GM10248 (cell line): ENCODE measurements at regions not wholly inside any gene's neighbourhood (a gene's known extent, or its start where the extent isn't known, plus 50 kb on each side); places are given as distances from the start of the nearest gene placed in this dataset.

Experiments used
- CTCF ChIA-PET: fragments of 300-600 bp; sonication (Branson Sonifier 250); formaldehyde crosslinking; extraction: SDS; loops from one replicate; lab custom pipeline; 2021; ENCODE audit warnings: antibody characterized with exemption; lab: Yijun Ruan, JAX
- POLR2A ChIA-PET: fragments of 350-650 bp; sonication (Branson Sonifier 250); formaldehyde crosslinking; extraction: SDS; loops from one replicate; lab custom pipeline; 2020; ENCODE audit warnings: antibody characterized with exemption; lab: Yijun Ruan, JAX
- DNase-seq: peaks from one replicate; pipeline ENCODE4 v3.0.0; 2012; ENCODE audit errors: extremely low spot score
- TF ChIP-seq, protein P1 (sequence below): IDR thresholded peaks from 2 replicates; pipeline ENCODE4 v1.5.1; 2012; ENCODE audit warnings: mild to moderate bottlenecking, low read depth; ENCODE audit errors: extremely low read depth, missing control alignments, control extremely low read depth

DNA sequence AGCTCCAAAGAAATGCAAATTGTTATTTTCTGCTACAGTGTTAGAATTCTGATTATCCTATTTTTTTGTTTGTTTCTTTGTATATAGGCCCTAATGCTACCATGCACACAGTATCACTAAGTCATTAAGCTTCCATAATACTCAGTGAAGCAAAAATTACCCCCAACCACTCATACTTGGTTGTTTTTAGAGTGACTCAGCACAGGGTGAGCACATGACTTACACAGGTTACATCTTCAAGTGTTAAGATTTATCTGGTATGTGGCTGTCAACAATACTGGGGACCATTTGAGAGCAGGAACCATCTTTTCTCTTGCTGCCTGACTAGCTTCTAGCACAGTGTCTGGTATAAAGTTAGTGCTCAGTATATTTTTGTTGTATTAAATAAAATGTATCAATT, 255.8 kb upstream of the SLC24A2 start:
- CTCF ChIA-PET: interaction anchor here (1.1 kb wide), 1 partner anchor 10 kb away, joined by 3 read pairs; no protein-coding TSS in a partner anchor
- TF ChIP-seq, protein P1, sequence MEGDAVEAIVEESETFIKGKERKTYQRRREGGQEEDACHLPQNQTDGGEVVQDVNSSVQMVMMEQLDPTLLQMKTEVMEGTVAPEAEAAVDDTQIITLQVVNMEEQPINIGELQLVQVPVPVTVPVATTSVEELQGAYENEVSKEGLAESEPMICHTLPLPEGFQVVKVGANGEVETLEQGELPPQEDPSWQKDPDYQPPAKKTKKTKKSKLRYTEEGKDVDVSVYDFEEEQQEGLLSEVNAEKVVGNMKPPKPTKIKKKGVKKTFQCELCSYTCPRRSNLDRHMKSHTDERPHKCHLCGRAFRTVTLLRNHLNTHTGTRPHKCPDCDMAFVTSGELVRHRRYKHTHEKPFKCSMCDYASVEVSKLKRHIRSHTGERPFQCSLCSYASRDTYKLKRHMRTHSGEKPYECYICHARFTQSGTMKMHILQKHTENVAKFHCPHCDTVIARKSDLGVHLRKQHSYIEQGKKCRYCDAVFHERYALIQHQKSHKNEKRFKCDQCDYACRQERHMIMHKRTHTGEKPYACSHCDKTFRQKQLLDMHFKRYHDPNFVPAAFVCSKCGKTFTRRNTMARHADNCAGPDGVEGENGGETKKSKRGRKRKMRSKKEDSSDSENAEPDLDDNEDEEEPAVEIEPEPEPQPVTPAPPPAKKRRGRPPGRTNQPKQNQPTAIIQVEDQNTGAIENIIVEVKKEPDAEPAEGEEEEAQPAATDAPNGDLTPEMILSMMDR: no peak
- POLR2A ChIA-PET: no interaction called here
- no peak for DNase-seq

DNA sequence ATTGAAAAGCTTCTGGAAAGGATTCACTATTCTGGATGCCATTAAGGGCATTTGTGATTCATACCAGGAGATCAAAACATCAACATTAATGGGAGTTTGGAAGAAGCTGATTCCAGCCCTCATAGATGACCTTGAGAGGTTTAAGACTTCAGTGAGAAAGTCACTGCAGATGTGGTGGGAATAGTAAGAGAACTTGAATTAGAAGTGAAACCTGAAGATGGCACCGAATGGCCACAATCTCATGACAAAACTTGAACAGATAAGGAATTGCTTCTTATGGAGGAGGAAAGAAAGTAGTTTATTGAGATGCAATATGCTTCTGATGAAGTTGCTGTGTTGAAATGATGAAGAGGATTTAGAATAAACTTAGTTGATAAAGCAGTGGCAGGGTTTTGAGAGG, 254.6 kb upstream of the SLC24A2 start:
- CTCF ChIA-PET: interaction anchor here (1.0 to 1.3 kb wide), 2 partner anchors 12 to 43 kb away, joined by 3 read pairs; no protein-coding TSS in a partner anchor
- POLR2A ChIA-PET: no interaction called here
- TF ChIP-seq, protein P1: no peak
- DNase-seq: no peak

DNA sequence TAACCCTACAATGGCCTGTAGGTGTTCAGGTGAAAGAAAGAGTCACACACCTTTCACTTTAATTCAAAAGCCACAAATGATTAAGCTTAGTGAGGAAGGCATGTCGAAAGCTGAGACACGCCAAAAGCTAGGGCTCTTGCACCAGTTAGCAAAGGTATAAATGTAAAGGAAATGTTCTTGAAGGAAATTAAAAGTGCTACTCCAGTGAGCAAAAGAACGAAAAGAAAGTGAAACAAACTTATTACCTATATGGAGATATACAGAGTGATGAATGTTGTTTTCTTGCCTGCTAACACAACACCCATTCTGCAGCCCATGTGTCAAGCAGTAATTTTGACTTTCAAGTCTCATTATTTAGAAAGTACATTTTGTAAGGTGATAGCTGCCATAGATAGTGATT, 254.2 kb upstream of the SLC24A2 start:
- CTCF ChIA-PET: interaction anchor here (1.0 to 1.3 kb wide), 2 partner anchors 13 to 43 kb away, joined by 3 read pairs; no protein-coding TSS in a partner anchor
- TF ChIP-seq, protein P1: no peak
- DNase-seq: no peak
- POLR2A ChIA-PET: no interaction called here

DNA sequence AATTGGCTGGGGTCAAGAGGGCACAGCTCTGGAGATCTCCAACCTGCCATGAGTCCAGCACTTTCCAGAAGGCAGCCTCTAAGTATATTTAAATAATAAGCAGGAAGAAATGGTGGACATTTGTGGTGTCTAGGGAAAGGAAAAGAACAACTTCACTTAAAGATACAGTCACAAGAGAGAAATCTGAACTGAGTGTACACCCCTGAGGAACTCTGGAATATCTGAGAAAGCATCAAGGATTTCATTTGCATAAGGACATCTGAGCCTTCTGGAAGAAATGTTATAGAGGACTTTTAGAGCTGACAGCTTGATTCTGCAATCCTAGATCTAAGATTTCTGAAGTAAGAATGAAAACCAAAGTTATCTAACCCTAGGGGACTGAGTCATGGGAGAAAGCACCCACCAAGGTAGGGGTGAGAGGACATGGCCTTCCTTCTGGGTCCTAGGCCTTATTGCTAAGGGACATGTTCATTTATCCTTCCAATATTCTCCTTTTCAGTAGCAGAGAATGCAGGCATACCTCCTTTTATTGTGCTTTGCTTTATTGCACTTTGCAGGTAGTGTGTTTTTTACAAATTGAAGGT, 253.4 kb upstream of the SLC24A2 start:
- POLR2A ChIA-PET: no interaction called here
- CTCF ChIA-PET: interaction anchor here (1.3 kb wide), 1 partner anchor 42 kb away, joined by 3 read pairs; no protein-coding TSS in a partner anchor
- TF ChIP-seq, protein P1: no peak
- no peak for DNase-seq

DNA sequence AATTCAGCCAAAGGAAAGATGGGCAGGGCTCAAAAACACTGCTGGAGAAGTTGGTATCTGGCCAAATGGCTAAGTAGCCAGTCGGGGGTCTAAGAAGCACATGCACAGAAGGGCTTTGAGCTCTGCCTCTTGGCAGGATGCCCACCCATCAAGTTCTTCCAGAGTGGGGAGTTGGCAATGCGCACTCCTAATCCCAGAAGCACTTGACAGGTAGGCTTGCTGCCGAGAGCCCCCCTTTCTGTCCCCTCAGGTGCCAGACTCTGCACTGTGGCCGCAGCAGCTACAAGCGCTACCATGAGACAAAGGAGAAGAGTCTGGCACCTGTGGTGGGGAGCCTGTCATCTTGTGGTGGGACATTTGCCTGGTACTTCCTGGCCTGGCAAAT, 252.9 kb upstream of the SLC24A2 start:
- no peak for DNase-seq
- ChIA-PET CTCF (no interaction called here), POLR2A (no interaction called here)
- TF ChIP-seq, protein P1: no peak

DNA sequence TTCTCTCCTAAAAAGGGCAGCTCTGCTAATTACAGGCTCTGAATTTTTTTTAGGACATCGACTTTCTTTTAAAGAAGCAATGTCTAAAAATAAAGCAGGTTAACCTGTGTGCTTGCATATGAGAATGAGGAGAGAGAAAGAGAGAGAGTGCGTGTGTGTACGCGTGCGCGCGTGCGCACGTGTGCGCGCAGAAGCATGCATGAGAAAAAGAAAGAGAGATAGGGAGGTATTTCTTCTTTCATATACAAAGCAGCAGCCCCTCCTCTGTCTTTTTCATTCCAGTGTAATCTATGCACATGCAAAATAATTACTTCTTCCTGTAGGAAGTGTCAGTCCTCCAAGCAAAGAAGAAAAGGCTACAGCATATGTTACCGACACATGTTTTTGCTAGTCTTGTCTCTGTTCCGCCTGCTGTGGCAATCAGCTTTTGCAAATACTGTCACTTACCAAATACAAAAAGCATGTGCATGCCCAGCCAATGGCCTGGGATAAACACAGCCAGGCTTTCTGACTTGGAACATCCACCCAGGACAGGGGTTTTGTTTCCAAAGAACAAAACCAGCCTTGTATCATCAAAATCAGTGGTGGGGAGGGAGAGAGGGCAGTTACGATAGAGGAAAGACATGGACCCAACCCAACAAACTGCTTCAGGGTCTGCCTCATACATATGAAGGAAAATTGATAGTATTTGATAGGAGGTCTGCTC, 252.3 kb upstream of the SLC24A2 start:
- TF ChIP-seq, protein P1: no peak
- no peak for DNase-seq
- ChIA-PET POLR2A (no interaction called here), CTCF (interaction anchor here (1.3 to 1.4 kb wide), 2 partner anchors 26 to 54 kb away, joined by 3 to 4 read pairs; no protein-coding TSS in a partner anchor)
